ENCODE measurements at regions not wholly inside any gene's neighbourhood (a gene's known extent, or its start where the extent isn't known, plus 50 kb on each side); places are given as distances from the start of the nearest gene placed in this dataset.

- peaks cover 8% of the 10 kb centered on the region for H3K27me3 Mint-ChIP-seq (ENCODE audit: insufficient read depth)
- no peak overlapping the region for H3K27ac Mint-ChIP-seq
- H3K36me3 Mint-ChIP-seq (ENCODE audit: low read depth), result no peaks in the 10 kb centered on the region
- peaks cover 51% of the 10 kb centered on the region for H3K9me3 Mint-ChIP-seq
- no peak for DNase-seq
- no peaks in the 10 kb centered on the region for H3K4me1 Mint-ChIP-seq (ENCODE audit: low read depth)
- no peak overlapping the region for H3K4me3 Mint-ChIP-seq
- TF ChIP-seq, protein P1, sequence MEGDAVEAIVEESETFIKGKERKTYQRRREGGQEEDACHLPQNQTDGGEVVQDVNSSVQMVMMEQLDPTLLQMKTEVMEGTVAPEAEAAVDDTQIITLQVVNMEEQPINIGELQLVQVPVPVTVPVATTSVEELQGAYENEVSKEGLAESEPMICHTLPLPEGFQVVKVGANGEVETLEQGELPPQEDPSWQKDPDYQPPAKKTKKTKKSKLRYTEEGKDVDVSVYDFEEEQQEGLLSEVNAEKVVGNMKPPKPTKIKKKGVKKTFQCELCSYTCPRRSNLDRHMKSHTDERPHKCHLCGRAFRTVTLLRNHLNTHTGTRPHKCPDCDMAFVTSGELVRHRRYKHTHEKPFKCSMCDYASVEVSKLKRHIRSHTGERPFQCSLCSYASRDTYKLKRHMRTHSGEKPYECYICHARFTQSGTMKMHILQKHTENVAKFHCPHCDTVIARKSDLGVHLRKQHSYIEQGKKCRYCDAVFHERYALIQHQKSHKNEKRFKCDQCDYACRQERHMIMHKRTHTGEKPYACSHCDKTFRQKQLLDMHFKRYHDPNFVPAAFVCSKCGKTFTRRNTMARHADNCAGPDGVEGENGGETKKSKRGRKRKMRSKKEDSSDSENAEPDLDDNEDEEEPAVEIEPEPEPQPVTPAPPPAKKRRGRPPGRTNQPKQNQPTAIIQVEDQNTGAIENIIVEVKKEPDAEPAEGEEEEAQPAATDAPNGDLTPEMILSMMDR (IDR thresholded peaks at IDR 0.05), result no peak
Measured at GRCh38 chr15:93179072-93179471, 90.1 kb upstream of the RGMA start.

DNA sequence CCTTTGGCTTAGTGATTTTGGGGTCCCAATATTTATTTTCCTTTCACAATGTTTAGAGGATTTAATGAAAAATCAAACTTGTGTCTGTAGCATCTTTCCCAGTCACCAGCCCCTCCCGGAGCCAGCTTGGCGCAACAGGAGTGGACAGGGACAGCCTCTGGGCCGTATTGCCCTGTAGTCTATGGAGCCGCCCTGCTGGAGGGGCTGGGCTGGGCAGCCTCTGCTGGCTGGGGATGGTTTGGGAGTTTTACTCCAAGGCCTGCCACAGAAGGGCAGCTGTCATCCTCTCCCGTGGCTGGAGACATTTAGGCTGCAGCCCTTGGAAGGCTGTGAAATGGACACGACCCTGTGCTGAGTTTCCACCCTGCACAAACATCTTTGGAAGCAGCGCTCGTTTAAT lies 89.4 kb upstream of the RGMA start:
- no peak for DNase-seq
- Mint-ChIP-seq H3K36me3 (ENCODE audit: low read depth) (no peaks in the 10 kb centered on the region), H3K9me3 (peaks cover 56% of the 10 kb centered on the region), H3K27ac (no peak overlapping the region), H3K4me1 (ENCODE audit: low read depth) (no peaks in the 10 kb centered on the region), H3K27me3 (ENCODE audit: insufficient read depth) (peaks cover 8% of the 10 kb centered on the region), H3K4me3 (no peak overlapping the region)
- TF ChIP-seq, protein P1 (IDR thresholded peaks at IDR 0.05), result no peak

DNA sequence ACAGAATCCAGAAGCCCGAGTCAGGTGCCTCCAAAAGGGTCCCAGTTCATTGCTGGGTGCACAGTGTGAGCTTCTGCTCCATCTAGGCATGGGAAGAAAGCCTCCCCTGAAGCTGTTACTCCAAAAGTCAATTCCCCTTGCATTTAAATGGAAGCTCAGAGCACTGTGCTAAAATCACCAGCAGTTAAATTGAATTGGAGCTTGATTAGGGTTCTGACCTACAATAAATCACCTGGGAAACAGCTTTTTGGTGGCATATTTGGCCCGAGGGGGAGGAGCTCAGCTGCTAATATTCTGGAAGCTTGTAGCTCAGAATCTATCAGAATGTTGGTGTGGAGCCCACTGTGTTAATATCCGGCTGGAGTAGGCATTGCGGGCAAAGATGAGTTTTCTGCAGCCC lies 87.1 kb upstream of the RGMA start:
- peaks cover 65% of the 10 kb centered on the region for H3K9me3 Mint-ChIP-seq
- no peak overlapping the region for H3K4me3 Mint-ChIP-seq
- H3K36me3 Mint-ChIP-seq (ENCODE audit: low read depth), result no peaks in the 10 kb centered on the region
- no peak overlapping the region for H3K27ac Mint-ChIP-seq
- H3K27me3 Mint-ChIP-seq (ENCODE audit: insufficient read depth), result peaks cover 11% of the 10 kb centered on the region
- no peaks in the 10 kb centered on the region for H3K4me1 Mint-ChIP-seq (ENCODE audit: low read depth)
- DNase-seq, result no peak
- TF ChIP-seq, protein P1 (IDR thresholded peaks at IDR 0.05), result no peak

DNA sequence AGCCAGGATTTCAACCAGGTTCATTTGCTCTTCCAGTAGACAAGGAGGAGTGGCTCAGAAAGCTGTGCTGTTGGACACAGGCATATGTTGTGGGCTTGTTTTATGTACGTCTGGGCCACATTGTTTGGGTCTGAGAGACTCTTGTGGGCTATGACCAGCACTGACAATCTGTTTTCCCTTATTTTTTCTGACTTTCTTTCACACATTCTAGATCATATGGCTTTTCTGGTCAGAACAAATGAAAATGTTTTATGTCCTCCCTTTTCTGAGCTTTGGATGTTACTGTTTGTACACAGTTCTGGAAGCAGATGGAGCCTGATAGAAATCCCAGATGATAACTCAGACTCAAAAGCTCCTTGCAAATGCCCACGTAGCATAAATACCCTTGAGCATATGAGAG lies 85.8 kb upstream of the RGMA start:
- H3K4me1 Mint-ChIP-seq (ENCODE audit: low read depth), result no peaks in the 10 kb centered on the region
- TF ChIP-seq, protein P1 (IDR thresholded peaks at IDR 0.05), result no peak
- DNase-seq, result no peak
- peaks cover 67% of the 10 kb centered on the region for H3K9me3 Mint-ChIP-seq
- no peak overlapping the region for H3K27ac Mint-ChIP-seq
- H3K4me3 Mint-ChIP-seq, result no peak overlapping the region
- no peaks in the 10 kb centered on the region for H3K36me3 Mint-ChIP-seq (ENCODE audit: low read depth)
- peaks cover 11% of the 10 kb centered on the region for H3K27me3 Mint-ChIP-seq (ENCODE audit: insufficient read depth)

- peaks cover 9% of the 10 kb centered on the region for H3K27me3 Mint-ChIP-seq (ENCODE audit: insufficient read depth)
- peak; percentile 33 for DNase-seq
- no peak overlapping the region for H3K4me3 Mint-ChIP-seq
- peaks cover 61% of the 10 kb centered on the region for H3K9me3 Mint-ChIP-seq
- H3K36me3 Mint-ChIP-seq (ENCODE audit: low read depth), result no peaks in the 10 kb centered on the region
- no peaks in the 10 kb centered on the region for H3K4me1 Mint-ChIP-seq (ENCODE audit: low read depth)
- TF ChIP-seq, protein P1 (IDR thresholded peaks at IDR 0.05), result no peak
- H3K27ac Mint-ChIP-seq, result no peak overlapping the region
Measured at GRCh38 chr15:93173369-93173768, 84.4 kb upstream of the RGMA start.

DNA sequence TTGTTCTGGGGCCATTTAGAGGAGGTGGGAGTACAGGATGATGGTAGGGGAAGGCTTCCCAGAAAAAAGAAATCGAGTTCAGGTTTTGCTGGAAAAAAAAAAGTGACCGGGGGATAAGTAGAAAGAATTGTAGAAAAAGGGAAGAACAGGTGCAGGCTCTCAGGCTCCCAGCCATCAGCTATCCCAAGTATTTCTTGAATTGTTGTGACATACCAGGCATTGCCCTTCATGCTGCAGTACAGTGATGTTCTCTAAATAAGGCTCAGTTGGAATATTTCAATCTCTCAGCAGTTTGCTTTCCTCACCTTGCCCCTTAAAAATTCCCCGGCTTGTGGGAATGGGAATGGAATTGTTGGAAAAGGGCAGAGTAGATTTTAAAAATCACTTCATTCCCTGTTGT lies 82.5 kb upstream of the RGMA start:
- peaks cover 51% of the 10 kb centered on the region for H3K9me3 Mint-ChIP-seq
- H3K27ac Mint-ChIP-seq, result no peak overlapping the region
- H3K4me3 Mint-ChIP-seq, result no peak overlapping the region
- TF ChIP-seq, protein P1 (IDR thresholded peaks at IDR 0.05), result no peak
- no peak for DNase-seq
- H3K27me3 Mint-ChIP-seq (ENCODE audit: insufficient read depth), result peaks cover 10% of the 10 kb centered on the region
- H3K4me1 Mint-ChIP-seq (ENCODE audit: low read depth), result no peaks in the 10 kb centered on the region
- no peaks in the 10 kb centered on the region for H3K36me3 Mint-ChIP-seq (ENCODE audit: low read depth)
